ENCODE measurements at regions not wholly inside any gene's neighbourhood (a gene's known extent, or its start where the extent isn't known, plus 50 kb on each side); places are given as distances from the start of the nearest gene placed in this dataset.

DNA sequence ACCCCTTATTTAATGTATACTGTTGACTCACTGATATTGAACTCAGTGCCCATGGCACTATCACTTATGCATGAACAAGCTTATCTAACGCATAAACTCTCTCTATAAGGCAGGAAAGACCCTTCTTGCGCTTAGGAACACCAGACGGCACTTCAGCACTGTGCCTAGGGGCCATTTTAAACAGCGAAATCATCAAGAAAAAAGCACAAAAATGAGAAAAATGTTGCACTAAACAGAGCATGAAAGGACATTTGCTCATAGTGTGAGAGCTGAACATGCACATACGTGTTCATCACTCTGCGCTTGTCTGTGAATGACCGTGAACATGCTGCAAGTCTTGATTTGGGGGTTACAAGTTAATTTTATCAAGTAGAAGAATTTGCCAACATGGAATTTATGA is 109.6 kb downstream of the WDR11 start:
- DNase-seq = no peak

DNA sequence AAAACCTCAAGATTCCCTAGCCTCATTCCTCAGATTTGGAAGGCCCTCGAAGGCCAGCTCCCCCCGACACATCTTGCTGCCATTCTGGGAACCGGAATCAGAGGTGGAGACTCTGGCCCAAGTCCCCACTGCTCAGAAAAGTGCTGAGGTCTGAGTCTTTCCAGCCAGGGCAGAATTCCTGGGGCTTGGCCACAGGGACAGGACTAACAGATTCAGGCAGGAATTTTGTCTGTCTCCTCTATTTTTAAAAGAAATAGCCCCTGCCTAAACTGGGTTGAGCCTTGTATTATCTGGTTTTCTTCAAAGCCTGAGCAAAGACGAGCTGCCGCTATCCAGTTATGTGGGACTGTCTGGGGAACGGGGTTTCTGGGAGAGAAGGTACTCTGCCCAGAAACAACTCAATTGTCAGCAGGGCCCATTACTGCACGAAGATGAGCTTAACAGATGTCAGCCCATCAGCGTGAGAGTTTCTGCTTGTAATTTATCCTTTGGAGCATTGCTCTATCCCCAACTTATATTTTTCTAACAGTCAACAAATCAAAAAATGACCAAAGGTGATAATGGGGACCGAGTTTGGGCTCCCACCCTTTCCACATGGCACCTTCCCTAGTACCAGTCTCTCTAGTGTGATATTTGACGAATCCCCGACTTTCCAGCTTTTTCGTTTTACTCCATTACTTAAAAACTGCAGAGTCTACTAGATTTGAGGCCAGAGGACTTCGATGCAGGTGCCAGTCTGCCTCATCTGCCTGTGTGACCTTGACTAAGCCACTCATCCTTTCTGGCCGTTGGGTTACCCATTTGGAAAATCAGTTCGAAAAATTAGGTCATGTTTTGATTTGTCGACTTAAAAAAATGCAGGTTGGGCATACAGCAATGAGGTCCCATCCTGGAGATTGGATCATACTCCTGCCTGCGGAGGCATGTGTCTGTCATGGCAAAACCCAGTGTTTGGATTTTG is 110.9 kb downstream of the WDR11 start:
- no peak for DNase-seq

DNA sequence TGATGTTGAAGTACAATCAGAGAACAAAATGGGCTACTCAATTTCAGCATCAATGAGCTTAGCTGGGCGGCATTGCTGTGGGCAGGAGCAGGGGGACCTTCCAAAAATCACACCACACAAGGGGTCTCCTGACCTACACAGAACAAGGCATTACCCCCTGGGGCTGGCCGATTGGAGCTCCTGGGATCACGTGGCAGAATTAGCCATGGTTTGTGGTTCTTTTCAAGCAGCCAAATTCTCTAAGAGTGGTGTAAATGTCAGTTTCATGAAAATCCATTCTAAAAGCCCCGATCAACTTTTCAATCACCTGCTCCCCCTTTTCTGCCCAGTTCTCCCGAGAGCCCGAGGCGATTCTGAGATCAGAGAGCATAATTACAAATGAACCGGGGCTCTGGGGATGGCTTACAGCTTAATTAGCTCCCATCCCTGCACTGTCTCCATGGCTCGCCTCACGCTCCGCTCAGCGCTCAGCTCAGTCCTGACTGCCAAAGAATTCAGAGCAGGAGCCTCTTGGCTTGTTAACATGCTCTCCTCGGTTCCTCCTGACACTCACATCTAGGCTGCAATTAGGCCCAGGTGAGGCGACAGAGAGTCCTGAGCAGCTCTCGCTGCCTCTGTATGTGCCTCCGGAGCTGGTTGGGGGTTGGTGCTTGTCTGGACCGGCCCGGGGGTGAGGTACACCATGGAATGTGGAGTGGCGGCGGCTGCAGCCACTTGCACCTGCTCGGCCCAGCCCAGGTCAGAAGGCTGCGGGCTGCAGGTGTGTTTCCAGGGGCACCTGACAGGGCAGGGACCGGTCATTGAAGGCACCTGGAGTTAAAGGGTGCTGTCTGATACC is 111.8 kb downstream of the WDR11 start:
- no peak for DNase-seq

DNA sequence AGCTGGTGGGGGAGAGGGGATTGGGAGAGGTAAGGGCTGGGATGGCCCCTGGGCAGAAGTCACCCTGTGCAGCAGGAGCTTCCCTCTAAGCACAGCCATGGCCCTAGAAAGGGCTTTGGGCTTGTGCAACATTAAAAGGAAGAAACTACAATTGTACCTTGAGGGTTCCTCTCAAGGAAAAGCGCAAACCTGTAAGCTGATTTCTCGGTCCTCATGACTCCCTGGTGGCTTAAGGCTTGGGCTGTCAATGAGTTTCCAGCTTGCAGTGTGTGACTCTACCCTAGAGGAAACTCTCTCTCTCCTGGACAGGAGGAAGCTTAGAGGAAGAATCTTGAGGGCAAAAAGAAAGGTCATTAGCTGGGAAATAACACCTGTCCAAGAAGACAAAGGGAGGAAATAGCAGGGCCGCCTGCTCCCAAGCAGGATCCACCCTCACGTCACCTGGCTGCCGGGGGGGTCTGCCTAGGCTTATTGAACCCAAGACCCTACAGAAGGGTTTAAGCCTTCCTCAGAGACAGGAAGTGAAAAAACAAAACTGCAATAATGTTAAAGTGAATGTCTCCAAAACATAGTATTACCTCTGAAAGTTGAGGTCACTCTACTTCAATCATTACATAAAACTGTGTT is 112.5 kb downstream of the WDR11 start:
- DNase-seq = no peak

- no peak for DNase-seq
Observed at GRCh38 chr10:120966657-120967045, 115.5 kb downstream of the WDR11 start.

DNA sequence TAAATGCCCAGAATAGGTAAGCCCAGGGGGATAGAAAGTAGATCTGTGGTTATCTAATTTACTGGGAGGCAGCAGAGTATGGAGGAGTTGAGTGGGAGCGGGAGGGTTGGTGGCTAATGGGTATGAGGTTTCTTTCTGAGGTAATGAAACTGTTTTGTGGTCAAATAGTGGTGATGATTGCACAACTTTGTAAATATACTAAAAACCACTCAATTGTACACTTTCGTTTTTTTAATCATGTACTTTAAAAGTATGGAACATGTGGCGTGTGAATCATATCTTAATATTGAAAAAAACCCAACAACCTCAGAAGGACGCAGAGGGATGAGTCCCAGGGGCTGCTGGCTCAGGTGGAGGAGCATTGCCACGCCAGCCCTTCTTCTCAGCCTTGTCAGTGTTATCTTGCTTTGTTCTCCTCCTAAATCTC is 118.1 kb downstream of the WDR11 start:
- DNase-seq = no peak

DNA sequence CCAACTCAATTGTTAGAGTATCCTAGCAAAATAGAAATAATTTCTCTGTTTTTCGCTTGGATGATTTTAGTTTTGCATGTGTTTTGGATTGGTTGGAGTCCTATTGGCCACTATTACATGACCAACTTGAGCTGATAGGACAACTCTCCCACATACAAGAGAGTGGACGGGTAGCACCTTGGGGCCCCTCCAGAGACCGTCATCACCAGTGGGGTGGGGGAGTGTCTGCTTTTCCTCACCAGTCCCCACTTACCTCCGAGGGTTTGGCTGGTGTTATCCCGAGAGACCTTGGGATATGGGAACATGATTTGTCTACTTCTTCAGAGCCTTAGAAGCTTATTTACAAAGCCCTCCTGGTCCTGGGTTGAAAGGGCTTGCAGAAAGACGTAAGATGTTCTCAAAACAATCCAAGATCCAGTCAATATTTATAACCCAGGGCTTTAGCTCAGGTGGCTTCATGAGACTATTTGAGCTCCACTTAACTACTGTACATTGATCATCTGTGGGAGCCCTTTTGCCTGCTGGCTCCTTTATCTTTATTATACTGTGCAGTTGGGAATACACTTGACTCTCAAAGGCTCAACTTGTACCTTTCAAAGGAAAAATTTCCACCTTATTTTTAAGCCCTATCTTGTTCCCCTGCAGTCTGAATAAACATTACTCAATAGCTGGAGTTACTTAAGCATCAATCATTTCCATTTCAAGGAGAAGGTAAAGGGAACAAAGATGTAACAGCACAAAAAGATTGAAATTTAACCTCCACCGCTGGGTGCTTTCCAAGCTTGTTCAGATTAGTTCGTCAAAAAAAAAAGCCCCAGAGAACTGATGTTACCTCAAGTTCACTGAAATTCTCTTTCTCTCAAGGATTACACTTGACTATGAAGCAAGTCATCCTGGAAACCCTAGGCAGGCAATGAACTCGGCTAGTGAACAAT is 119.7 kb downstream of the WDR11 start:
- no peak for DNase-seq

GRCh38 chr10:120971671-120972070 is 120.5 kb downstream of the WDR11 start:
- DNase-seq = no peak

DNA sequence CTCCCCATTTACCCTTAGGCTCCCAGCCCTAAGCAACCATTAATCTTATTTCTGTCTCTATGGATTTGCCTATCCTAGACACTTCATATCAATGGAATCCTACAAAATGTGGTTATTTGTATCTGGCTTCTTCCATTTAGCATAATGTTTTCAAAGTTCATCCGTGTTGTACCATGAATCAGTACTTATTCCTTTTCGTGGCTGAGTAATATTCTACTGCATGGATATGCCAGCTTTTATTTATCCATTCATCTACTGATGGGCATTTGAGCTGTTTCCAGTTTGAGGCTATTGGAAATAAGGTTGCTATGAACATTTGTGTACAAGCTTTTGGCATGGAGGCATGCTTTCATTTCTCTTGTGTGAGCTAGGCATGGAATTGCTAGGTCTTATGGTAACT is 121.1 kb downstream of the WDR11 start:
- DNase-seq = no peak

- DNase-seq = no peak
Observed at GRCh38 chr10:120975072-120975867, 124.1 kb downstream of the WDR11 start.

- DNase-seq = no peak
Observed at GRCh38 chr10:120975868-120976225, 124.7 kb downstream of the WDR11 start.

GRCh38 chr10:120977897-120978296 is 126.7 kb downstream of the WDR11 start:
- DNase-seq = no peak

DNA sequence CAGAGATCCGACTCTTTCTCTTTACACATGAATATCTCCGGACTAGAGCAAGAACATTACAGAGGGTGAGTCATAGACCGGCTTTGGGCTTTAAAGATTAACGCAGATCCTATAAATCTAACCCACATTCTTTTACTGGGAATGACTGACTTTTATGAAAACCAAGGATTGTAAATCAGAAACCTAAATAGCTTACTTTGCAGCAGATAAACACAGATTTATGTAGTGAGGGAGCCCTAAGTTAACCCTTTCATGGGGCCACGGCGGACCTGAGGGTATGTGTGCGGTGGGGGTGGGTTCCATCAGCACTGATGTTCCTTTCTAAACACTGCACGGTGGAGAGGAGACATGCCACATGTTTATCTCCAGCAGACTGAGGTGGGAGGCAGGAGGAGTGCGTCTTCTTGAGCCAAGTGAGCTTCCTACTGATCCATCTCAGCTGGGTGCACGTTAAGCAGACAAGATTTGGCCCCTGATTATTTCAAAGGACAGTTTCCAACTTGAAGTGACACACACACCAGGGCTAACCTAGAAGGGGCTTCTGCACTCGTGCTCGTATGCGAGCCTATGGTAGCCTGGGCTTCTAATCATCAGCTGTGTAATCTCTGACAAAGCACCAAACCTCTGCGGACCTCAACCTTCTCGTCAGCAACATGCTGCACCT is 127.6 kb downstream of the WDR11 start:
- no peak for DNase-seq

DNA sequence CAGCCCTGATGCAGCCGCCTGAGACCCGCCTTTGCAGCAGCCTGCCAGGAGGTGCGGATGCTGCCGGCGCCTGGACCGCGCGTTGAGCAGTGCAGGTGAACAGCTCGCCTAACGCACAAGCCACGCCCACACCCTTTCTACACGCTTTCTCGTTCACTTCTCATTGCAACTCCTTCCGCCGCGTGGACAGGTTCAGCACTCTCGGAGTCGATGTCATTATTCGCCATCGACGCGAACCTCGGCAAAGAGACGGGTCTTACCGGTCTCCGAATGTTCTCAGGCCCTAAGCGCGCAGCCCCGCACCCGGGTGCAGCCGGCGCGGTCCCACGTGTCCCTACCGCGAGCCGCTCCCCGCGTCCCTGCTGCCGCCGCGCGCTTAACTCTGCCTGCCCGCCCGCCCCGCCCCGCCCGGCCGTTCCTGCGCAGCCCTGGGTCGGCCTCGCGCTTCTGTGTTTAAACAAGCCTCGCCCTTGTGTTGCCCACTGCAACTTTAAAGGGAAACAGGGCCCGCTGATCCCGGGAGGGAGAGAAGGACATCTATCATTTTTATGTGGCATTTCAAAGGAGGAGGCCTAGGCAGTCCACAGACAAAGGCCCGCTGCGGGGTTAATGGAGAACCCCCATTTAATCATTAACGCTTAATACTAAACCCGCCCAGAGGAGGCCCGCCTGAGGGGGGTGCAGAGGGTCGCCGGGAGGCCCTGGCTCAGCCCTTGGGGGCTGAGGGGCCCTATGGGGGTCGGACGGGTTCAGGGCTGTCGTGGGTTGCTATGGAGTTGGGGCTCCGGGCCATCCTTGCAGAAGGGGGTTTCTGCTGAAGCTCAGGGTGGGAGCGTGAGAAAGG is 128.5 kb downstream of the WDR11 start:
- DNase-seq = peak; percentile 16

DNA sequence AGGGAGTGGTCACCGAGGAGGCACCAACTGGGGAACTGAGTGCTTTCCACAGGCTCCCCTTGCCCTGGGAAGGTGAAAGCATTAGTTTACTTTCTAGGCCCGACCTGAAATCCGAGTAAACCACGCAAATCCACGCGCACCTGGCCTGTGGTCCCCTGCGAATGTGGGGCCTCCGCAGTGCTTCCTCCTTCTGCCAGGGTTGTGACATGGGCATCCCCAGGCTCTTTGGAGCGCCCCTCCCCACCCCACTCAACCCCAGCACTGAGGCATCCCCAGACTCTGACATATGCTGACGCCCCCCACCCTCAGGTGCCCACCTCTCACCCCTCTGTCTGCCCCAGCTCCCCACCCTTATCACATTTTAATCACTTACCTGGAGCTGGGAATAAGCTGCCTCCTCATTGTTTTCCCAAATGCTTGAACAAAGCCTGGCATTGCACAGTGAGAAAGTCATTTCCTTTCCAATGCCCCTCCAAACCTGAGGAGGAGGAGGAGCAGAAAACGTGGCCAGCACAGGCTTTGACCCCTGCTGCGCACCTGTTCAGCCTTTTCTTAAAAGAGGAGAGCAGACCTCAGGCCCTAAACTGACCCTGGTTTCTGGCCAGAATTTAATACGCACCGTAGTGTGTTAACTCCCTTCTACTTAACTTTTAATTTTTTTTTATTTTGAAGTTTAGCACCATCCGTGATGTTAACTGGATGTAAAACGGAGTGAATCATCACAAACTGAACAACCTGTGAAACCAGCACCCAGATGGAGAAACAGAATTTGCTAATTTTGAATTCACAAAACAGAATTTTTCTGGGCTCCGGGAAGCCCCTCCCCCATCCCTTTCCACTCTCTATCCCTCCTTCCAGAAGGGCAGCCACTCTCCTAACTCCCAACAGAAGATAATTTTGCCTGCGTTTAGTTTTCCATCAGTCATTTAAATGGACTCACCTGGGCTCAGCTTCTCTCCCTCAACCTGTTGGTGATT is 129.4 kb downstream of the WDR11 start:
- DNase-seq = no peak

- no peak for DNase-seq
Observed at GRCh38 chr10:120981601-120982391, 130.6 kb downstream of the WDR11 start.

- no peak for DNase-seq
Observed at GRCh38 chr10:120982507-120982906, 131.3 kb downstream of the WDR11 start.

DNA sequence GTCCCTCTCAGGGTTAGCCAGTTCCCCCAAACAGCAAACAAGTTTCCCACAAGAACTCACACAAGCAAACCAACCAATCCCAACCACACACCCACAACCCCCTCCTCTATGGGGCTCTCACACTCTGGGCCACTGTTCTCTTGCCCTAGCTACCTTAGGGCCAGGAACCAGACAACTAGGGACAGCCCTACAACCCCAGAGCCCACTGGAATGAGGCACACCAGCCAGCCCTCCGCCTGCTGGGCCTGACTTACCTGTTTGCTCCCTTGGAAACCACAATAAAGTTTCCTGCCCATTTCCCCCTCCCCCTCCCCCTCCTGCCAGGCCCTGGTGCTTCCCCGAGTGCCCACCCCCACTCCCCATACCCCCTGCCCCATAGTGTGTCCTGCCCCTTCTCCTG is 132.6 kb downstream of the WDR11 start:
- DNase-seq = no peak

All from activated naive CD4-positive, alpha-beta T cell treated with anti-CD3 and anti-CD28 coated beads, Interleukin-2, amount 50 U/mL, for 16 hours (primary cell).